H1 (cell line): ENCODE measurements at regions not wholly inside any gene's neighbourhood (a gene's known extent, or its start where the extent isn't known, plus 50 kb on each side); places are given as distances from the start of the nearest gene placed in this dataset.

Experiments used
- CTCF ChIA-PET: fragments of 300-600 bp; sonication (Branson Sonifier 250); formaldehyde crosslinking; loops from one replicate; lab custom pipeline; 2021; ENCODE audit not compliant: partially characterized antibody; lab: Charles Lee
- POLR2A ChIA-PET: fragments of 300-600 bp; sonication (Branson Sonifier 250); formaldehyde crosslinking; loops from one replicate; lab custom pipeline; 2021; ENCODE audit warnings: inconsistent platforms; ENCODE audit not compliant: partially characterized antibody; lab: Charles Lee
- DNase-seq, 2 experiments: peaks; one replicate each; pipeline versions ENCODE4 v3.0.0 to v3.0.0-alpha.2; 2010 to 2022; ENCODE audit warnings: low spot score in 2 of 2, low read depth in 1 of 2, mixed read lengths in 1 of 2
- FAIRE-seq: peaks from 2 replicates; lab custom pipeline; 2011; peaks lifted over from hg19 to GRCh38; lab: Jason Lieb, UNC
- H2AFZ ChIP-seq: 2 replicates; pipeline ENCODE4 v1.8.1; 2012; ENCODE audit warnings: low read length, inconsistent platforms
- H2AK5ac ChIP-seq: 2 replicates; pipeline ENCODE4 v1.6.1; 2013; ENCODE audit warnings: low read depth, low read length
- H2BK120ac ChIP-seq: replicated peaks from 2 replicates; pipeline ENCODE3; 2013; ENCODE audit warnings: low read depth, low read length, inconsistent platforms
- H2BK12ac ChIP-seq: 2 replicates; pipeline ENCODE4 v1.6.1; 2013; ENCODE audit warnings: low read depth, low read length
- H2BK15ac ChIP-seq: 2 replicates; pipeline ENCODE4 v1.6.1; 2013; ENCODE audit warnings: low read length
- H2BK20ac ChIP-seq: 2 replicates; pipeline ENCODE4 v1.6.1; 2013; ENCODE audit warnings: low read length
- H2BK5ac ChIP-seq: 2 replicates; pipeline ENCODE4 v1.6.1; 2013; ENCODE audit warnings: low read depth, low read length
- H3K14ac ChIP-seq: 2 replicates; pipeline ENCODE4 v1.6.1; 2013; ENCODE audit warnings: inconsistent platforms; ENCODE audit not compliant: insufficient read length
- H3K18ac ChIP-seq: 2 replicates; pipeline ENCODE4 v1.6.1; 2013; ENCODE audit warnings: low read length; ENCODE audit errors: extremely low read depth
- H3K23ac ChIP-seq: 2 replicates; pipeline ENCODE4 v1.6.1; 2013; ENCODE audit warnings: inconsistent platforms; ENCODE audit not compliant: insufficient read length
- H3K23me2 ChIP-seq: 2 replicates; pipeline ENCODE4 v1.6.1; 2013; ENCODE audit warnings: low read depth, low read length
- H3K27ac ChIP-seq: 2 replicates; pipeline ENCODE4 v1.6.1; 2011; ENCODE audit warnings: low read depth, low read length, inconsistent platforms
- H3K27me3 ChIP-seq, 4 experiments: replicated peaks in 1 of 4; 1 replicate in 1 of 4; 2 replicates in 3 of 4; pipeline versions ENCODE4 v1.6.1 to v1.8.1; 2011 to 2013; ENCODE audit warnings: low read length in 3 of 4, mild to moderate bottlenecking in 3 of 4, inconsistent platforms in 2 of 4, mixed read lengths in 2 of 4, moderate library complexity in 1 of 4; ENCODE audit not compliant: control insufficient read depth in 3 of 4, insufficient read depth in 3 of 4; ENCODE audit errors: extremely low read depth in 1 of 4
- H3K36me3 ChIP-seq, 4 experiments: 2 replicates each; pipeline versions ENCODE4 v1.6.1 to v1.8.1; 2011 to 2013; ENCODE audit warnings: mild to moderate bottlenecking in 4 of 4, low read length in 3 of 4, moderate library complexity in 2 of 4, control low read depth in 1 of 4, inconsistent platforms in 1 of 4; ENCODE audit not compliant: insufficient read depth in 4 of 4, control insufficient read depth in 2 of 4
- H3K4ac ChIP-seq: replicated peaks from 2 replicates; pipeline ENCODE3; 2013; ENCODE audit warnings: low read length, low read depth, mixed read lengths, inconsistent platforms; ENCODE audit not compliant: insufficient read length
- H3K4me1 ChIP-seq, 4 experiments: replicated peaks in 1 of 4; 1 replicate in 1 of 4; 2 replicates in 3 of 4; pipeline versions ENCODE4 v1.6.1 to v1.8.1; 2011 to 2013; ENCODE audit warnings: low read length in 3 of 4, inconsistent platforms in 2 of 4, mixed read lengths in 1 of 4; ENCODE audit not compliant: insufficient read depth in 4 of 4, control insufficient read depth in 3 of 4
- H3K4me2 ChIP-seq, 2 experiments: 2 replicates each; pipeline versions ENCODE4 v1.6.1 to v1.8.1; 2011 to 2013; ENCODE audit warnings: low read depth in 2 of 2, low read length in 2 of 2, control low read depth in 1 of 2, inconsistent platforms in 1 of 2, mild to moderate bottlenecking in 1 of 2; ENCODE audit not compliant: insufficient read depth in 1 of 2
- H3K4me3 ChIP-seq, 4 experiments: fragments of 200-600, 300-600 bp in 1 of 4; sonication (generic), shearing (Covaris generic), sonication (Bioruptor Twin) in 1 of 4; 2 replicates each; pipeline versions ENCODE4 v1.5.1 to v1.8.1; 2011 to 2016; ENCODE audit warnings: low read length in 4 of 4, low read depth in 3 of 4, control low read depth in 2 of 4, inconsistent platforms in 2 of 4, mild to moderate bottlenecking in 2 of 4, mixed read lengths in 1 of 4, moderate library complexity in 1 of 4; ENCODE audit not compliant: insufficient read depth in 2 of 4; ENCODE audit errors: extremely low read depth in 1 of 4
- H3K56ac ChIP-seq: replicated peaks from 2 replicates; pipeline ENCODE3; 2013; ENCODE audit warnings: low read depth, mild to moderate bottlenecking, mixed read lengths, low read length, inconsistent platforms; ENCODE audit not compliant: insufficient read length
- H3K79me1 ChIP-seq: 2 replicates; pipeline ENCODE4 v1.6.1; 2013; ENCODE audit warnings: low read depth, low read length, control low read depth
- H3K79me2 ChIP-seq, 2 experiments: 2 replicates each; pipeline versions ENCODE4 v1.6.1 to v1.8.1; 2012 to 2013; ENCODE audit warnings: low read length in 2 of 2, mild to moderate bottlenecking in 2 of 2, inconsistent platforms in 1 of 2; ENCODE audit not compliant: insufficient read depth in 2 of 2, control insufficient read depth in 1 of 2
- H3K9ac ChIP-seq, 4 experiments: replicated peaks in 1 of 4; 1 replicate in 1 of 4; 2 replicates in 3 of 4; pipeline versions ENCODE4 v1.6.1 to v1.8.1; 2011 to 2013; ENCODE audit warnings: low read depth in 3 of 4, low read length in 3 of 4, control low read depth in 2 of 4, mild to moderate bottlenecking in 2 of 4, moderate library complexity in 2 of 4, inconsistent platforms in 1 of 4; ENCODE audit errors: extremely low read depth in 1 of 4
- H3K9me3 ChIP-seq, 2 experiments: 2 replicates each; pipeline versions ENCODE4 v1.6.1 to v1.8.1; 2012 to 2013; ENCODE audit warnings: mild to moderate bottlenecking in 2 of 2, moderate library complexity in 2 of 2, control low read depth in 1 of 2, inconsistent platforms in 1 of 2, low read depth in 1 of 2, low read length in 1 of 2, mixed read lengths in 1 of 2; ENCODE audit not compliant: insufficient read depth in 2 of 2
- H4K20me1 ChIP-seq, 2 experiments: replicated peaks in 1 of 2; 2 replicates each; pipeline versions ENCODE3 to v1.8.1; 2011 to 2013; ENCODE audit warnings: inconsistent platforms in 2 of 2, low read length in 2 of 2, mild to moderate bottlenecking in 1 of 2; ENCODE audit not compliant: insufficient read depth in 2 of 2, control insufficient read depth in 1 of 2
- H4K5ac ChIP-seq: 2 replicates; pipeline ENCODE4 v1.6.1; 2013; ENCODE audit warnings: low read length, low read depth, mixed read lengths, inconsistent platforms; ENCODE audit not compliant: insufficient read length
- H4K8ac ChIP-seq: 2 replicates; pipeline ENCODE4 v1.8.0; 2013; ENCODE audit warnings: mild to moderate bottlenecking, moderate library complexity, low read length, inconsistent platforms; ENCODE audit not compliant: insufficient read depth; ENCODE audit errors: extremely low read depth
- H4K91ac ChIP-seq: replicated peaks from 2 replicates; pipeline ENCODE3; 2013; ENCODE audit warnings: low read length, mixed read lengths, inconsistent platforms; ENCODE audit not compliant: insufficient read length
- ATF3 ChIP-seq: IDR thresholded peaks from 2 replicates; pipeline ENCODE4 v1.6.1; 2011; ENCODE audit warnings: low read depth, mild to moderate bottlenecking, low read length; ENCODE audit not compliant: insufficient read depth
- BACH1 ChIP-seq: IDR thresholded peaks from 2 replicates; pipeline ENCODE4 v1.6.1; 2012; ENCODE audit warnings: low read length, improper control_type of control experiment
- CBX8 ChIP-seq: fragments of 300-800, 300-1000 bp; sonication (generic); IDR thresholded peaks from 2 replicates; pipeline ENCODE4 v1.7.1; 2016; ENCODE audit warnings: low read depth, low read length, borderline replicate concordance
- CTBP2 ChIP-seq: IDR thresholded peaks from 2 replicates; pipeline ENCODE4 v1.7.0; 2011; ENCODE audit warnings: borderline replicate concordance, mild to moderate bottlenecking, moderate library complexity, mixed read lengths, low read length; ENCODE audit not compliant: insufficient read depth, insufficient read length
- E2F6 ChIP-seq: IDR thresholded peaks from 2 replicates; pipeline ENCODE4 v1.6.1; 2012; ENCODE audit warnings: inconsistent platforms
- EGR1 ChIP-seq: IDR thresholded peaks from 2 replicates; pipeline ENCODE4 v1.6.1; 2011; ENCODE audit warnings: low read depth, low read length, borderline replicate concordance
- JUN ChIP-seq: IDR thresholded peaks from 2 replicates; pipeline ENCODE4 v1.6.1; 2011; ENCODE audit warnings: low read depth, mild to moderate bottlenecking, improper control_type of control experiment, low read length
- KDM1A ChIP-seq: fragments of 200-600, 300-600 bp; sonication (generic); IDR thresholded peaks from 2 replicates; pipeline ENCODE4 v1.7.1; 2016; ENCODE audit warnings: mild to moderate bottlenecking, low read length, borderline replicate concordance
- RBBP5 ChIP-seq: IDR thresholded peaks from 2 replicates; pipeline ENCODE4 v1.7.1; 2012; ENCODE audit warnings: low read depth, mild to moderate bottlenecking, inconsistent platforms, low read length, moderate library complexity, borderline replicate concordance
- RNF2 ChIP-seq: fragments of 200-900, 300-1000 bp; sonication (generic); IDR thresholded peaks from 2 replicates; pipeline ENCODE4 v1.7.1; 2016; ENCODE audit warnings: borderline replicate concordance, low read depth, mild to moderate bottlenecking, antibody characterized with exemption, low read length; ENCODE audit not compliant: poor library complexity, severe bottlenecking; ENCODE audit errors: missing control alignments
- RXRA ChIP-seq: IDR thresholded peaks from 2 replicates; pipeline ENCODE4 v1.6.1; 2011; ENCODE audit warnings: low read depth, mild to moderate bottlenecking, low read length, moderate library complexity; ENCODE audit not compliant: insufficient read depth
- TCF12 ChIP-seq: IDR thresholded peaks from 2 replicates; pipeline ENCODE4 v1.6.1; 2011; ENCODE audit warnings: low read depth, mild to moderate bottlenecking, low read length
- YY1 ChIP-seq: IDR thresholded peaks from 2 replicates; pipeline ENCODE4 v1.6.1; 2011; ENCODE audit warnings: low read depth, mild to moderate bottlenecking, low read length
- WGBS, 2 experiments: shearing (Covaris generic) in 1 of 2; methylation state at CpG; one replicate each; pipeline versions ENCODE4 v1.1.6 to v1.1.7; 2013 to 2015; ENCODE audit warnings: low lambda C conversion rate in 2 of 2, mixed read lengths in 2 of 2, inconsistent platforms in 1 of 2, low coverage in 1 of 2, missing lambda C conversion rate in 1 of 2; ENCODE audit not compliant: insufficient replicate concordance in 2 of 2, insufficient coverage in 1 of 2, insufficient read length in 1 of 2; ENCODE audit errors: extremely low coverage in 1 of 2, missing lambda C conversion rate in 1 of 2; 5-methylcytosine and 5-hydroxymethylcytosine counted together

DNA sequence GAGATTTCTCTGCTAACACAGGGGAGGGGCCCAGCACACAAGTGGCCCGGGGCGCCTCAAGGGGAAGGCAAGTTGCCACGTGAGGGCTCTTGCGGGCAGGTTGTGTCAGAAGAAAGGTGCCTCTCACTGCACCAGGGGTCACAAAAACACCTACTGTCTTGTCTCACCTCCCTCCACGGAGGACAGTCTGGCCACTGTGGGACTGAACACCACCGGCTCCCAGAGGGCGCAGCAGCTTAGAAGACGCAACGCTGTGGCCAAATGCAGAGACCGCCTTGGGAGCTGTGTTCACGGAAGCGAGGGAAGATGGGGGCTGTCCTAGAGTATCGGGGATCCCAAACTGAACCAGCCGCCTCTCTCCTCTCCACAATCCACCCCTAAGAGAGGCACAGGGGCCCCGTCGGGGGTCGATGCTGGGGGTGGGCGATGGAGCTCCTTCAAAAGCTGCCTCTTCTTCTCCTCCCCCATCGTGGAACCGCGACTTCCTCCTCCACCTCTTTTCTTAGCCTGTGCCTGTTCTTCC lies 177.5 kb downstream of the FOXO1 start:
- H3K14ac ChIP-seq, result no peak overlapping the region
- H3K4me1 ChIP-seq, result peaks cover 0 to 6% (median 1%) of the 10 kb centered on the region in 4 experiments; a peak in 5 of 7 replicates
- no peak overlapping the region for H3K4ac ChIP-seq
- H2BK15ac ChIP-seq, result no peak overlapping the region
- DNase-seq, result no peak
- H2BK5ac ChIP-seq, result no peak overlapping the region
- no peak overlapping the region for H3K27ac ChIP-seq
- H3K36me3 ChIP-seq, result no peaks in the 10 kb centered on the region
- no peak overlapping the region for H3K18ac ChIP-seq
- no peaks in the 10 kb centered on the region for H3K79me1 ChIP-seq
- no peaks in the 10 kb centered on the region for H4K20me1 ChIP-seq
- H3K9ac ChIP-seq, result no peak overlapping the region
- ChIA-PET CTCF (interaction anchor here (1.4 kb wide), 1 partner anchor 25 kb away, joined by 3 read pairs; no protein-coding TSS in a partner anchor), POLR2A (no interaction called here)
- H2BK12ac ChIP-seq, result no peak overlapping the region
- no peaks in the 10 kb centered on the region for H3K27me3 ChIP-seq
- 94% methylated on average over 18 of the region's 21 CpGs; no CpG with 5 or more reads in 1 of the 2 experiments for WGBS, 2 experiments
- no peak for FAIRE-seq
- no peak overlapping the region for H2AK5ac ChIP-seq
- no peak overlapping the region for H3K4me3 ChIP-seq
- H2BK120ac ChIP-seq, result no peak overlapping the region
- no peaks in the 10 kb centered on the region for H3K79me2 ChIP-seq
- no peaks in the 10 kb centered on the region for H3K9me3 ChIP-seq
- H2BK20ac ChIP-seq, result no peak overlapping the region
- H2AFZ ChIP-seq, result no peak overlapping the region
- no peak overlapping the region for H4K5ac ChIP-seq
- H3K4me2 ChIP-seq, result no peak overlapping the region
- no peak overlapping the region for H4K91ac ChIP-seq
- no peaks in the 10 kb centered on the region for H3K23me2 ChIP-seq
- H3K23ac ChIP-seq, result no peak overlapping the region
- no peak overlapping the region for H3K56ac ChIP-seq
- no peak overlapping the region for H4K8ac ChIP-seq
- TF ChIP-seq JUN, result no peak
- no peak for TF ChIP-seq BACH1
- no peak for TF ChIP-seq ATF3
- TF ChIP-seq EGR1, result no peak
- TF ChIP-seq KDM1A, result no peak
- TF ChIP-seq CBX8, result no peak
- TF ChIP-seq TCF12, result no peak
- TF ChIP-seq RNF2, result no peak
- no peak for TF ChIP-seq RXRA
- no peak for TF ChIP-seq YY1
- no peak for TF ChIP-seq CTBP2
- TF ChIP-seq RBBP5, result no peak
- no peak for TF ChIP-seq E2F6
